GM19328 (cell line): ENCODE measurements at regions not wholly inside any gene's neighbourhood (a gene's known extent, or its start where the extent isn't known, plus 50 kb on each side); places are given as distances from the start of the nearest gene placed in this dataset.

Experiments used
- ATAC-seq: cut with Tn5 transposase; IDR thresholded peaks from one replicate; pipeline ENCODE4 v1.9.1; 2021; ENCODE audit warnings: mild to moderate bottlenecking, moderate library complexity; ENCODE audit not compliant: unreplicated experiment

- no peak for ATAC-seq
Observed at GRCh38 chr11:91822805-91823204, 401.8 kb upstream of the FAT3 start.

GRCh38 chr11:91820709-91821108 lies 403.9 kb upstream of the FAT3 start:
- no peak for ATAC-seq

DNA sequence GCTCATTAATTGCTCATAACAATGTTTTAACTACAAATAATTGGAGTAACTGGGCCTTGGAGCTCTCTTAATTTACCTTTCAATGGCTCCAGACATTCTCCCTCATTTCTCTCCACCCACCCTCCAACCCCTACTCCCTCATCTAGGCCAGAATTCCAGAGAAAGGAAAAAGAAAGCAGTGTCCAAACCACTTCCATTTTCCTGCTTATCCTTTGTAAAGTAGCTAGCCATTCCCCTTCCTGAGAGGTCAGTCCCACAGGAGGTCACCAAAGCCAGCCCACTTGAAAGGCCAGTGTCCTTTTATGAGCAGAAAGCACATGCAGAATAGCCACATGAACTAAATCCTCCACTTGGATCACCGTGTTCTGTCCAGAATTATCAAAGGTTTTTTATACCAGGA lies 404.8 kb upstream of the FAT3 start:
- ATAC-seq, result no peak

DNA sequence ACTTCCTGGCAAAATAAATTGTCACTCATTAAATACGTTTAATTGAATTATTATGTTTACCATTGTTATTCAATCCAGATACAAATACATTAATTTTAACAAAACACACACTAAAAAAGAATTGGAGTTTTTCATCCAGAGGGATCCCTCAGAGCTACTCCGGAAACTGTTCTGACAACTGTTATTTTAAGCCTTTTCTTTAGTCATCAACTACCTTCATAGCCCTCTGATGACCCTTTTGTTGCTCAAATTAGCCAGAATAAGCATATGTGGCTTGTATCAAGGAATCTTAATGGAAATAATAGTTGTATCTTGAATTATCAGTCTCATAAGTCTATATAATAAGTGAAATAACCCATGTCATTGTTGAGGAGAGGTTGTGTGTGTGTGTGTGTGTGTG lies 405.4 kb upstream of the FAT3 start:
- ATAC-seq, result no peak

DNA sequence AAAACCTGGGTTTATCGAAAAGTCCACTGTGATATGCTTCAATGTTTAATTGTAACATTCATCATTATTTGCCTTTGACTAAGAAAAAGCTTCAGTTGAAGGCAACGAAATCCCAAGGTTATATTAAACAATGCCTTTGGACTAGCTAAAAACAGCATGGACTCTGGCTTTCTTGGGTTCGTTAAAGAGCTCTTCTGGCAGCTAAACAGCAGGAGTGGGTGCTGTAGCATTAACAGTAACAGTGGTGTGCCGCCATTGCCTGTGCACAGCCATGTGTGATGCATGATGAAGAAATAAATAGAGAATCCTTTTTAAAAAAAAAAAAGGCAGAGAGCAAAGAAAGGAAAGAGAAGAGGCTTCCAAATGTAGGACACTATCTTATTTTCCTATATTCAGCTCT lies 406.6 kb upstream of the FAT3 start:
- ATAC-seq, result no peak

DNA sequence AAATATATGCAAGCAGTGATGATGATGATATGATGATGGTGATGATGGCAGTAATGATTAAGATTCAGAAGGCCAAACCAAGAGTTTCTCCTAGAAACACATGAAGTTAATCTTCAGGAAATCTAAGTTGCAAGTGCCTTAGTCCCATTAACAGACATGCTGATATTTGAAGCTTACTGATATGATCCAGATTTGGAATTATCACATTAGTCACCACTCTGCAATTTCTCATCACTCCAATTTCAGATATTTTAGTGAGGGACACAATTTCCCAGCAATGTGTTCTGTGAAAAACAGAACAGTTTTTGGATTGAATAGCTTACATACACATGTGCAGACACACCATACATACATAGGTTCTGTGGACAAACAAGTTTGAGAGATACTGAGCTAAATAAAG lies 411.4 kb upstream of the FAT3 start:
- ATAC-seq, result no peak

DNA sequence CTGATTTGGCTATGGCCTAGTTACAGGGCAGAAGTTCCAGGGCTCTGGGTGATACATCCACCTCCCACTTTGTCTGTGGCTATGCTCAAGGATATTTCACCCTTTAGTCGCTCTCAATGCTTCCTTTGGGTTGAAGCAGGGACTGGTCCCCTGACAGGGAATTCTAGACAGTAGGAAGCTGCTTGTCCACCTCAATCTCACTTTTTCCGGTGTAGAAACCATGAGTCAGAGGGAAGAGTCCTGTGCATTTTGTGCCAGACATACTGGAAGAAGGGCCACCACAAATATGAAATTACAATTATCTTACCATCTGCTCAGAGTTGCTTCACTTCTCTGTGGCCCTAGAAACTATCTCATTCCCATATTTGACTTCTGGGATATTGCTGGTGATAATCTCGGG lies 413.7 kb upstream of the FAT3 start:
- no peak for ATAC-seq

DNA sequence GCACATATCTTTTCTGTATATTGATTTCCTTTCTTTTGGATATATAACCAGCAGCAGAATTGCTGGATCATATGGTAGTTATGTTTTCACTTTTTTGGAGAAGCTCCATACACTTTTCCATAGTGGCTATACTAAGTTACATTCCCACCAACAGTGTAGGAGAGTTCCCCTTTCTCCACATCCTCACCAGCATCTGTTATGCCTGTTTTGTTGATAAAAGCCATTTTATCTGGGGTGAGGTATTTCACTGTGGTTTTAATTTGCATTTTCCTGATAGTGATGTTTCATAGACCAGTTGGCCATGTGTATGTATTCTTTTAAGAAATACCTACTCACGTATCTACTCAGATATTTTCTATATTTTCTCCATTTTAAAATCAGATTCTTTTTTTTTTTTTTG lies 419.3 kb upstream of the FAT3 start:
- no peak for ATAC-seq

- ATAC-seq, result no peak
Observed at GRCh38 chr11:91804042-91804441, 420.6 kb upstream of the FAT3 start.

DNA sequence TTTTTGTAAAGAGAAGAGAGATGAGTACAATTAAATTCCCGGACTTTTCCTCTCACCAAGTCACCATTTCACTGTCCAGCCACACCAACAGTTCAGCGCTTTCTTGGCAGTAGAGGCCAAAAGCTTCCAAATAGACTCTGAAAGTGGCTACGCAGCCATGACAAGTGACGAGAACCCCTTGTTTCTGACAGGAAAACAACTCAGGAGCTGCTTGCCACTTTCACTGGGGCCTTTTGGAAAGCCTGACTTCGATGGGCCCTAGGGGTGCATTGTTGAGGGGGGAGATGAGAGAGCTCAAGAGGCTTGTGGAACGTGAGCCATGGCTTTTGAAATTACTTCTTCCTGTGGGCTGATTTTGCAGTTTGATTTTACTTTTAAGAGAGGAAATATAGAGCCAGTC lies 422.1 kb upstream of the FAT3 start:
- ATAC-seq, result no peak

GRCh38 chr11:91800208-91800914 lies 424.3 kb upstream of the FAT3 start:
- no peak for ATAC-seq

- ATAC-seq, result no peak
Observed at GRCh38 chr11:91798240-91798639, 426.4 kb upstream of the FAT3 start.

DNA sequence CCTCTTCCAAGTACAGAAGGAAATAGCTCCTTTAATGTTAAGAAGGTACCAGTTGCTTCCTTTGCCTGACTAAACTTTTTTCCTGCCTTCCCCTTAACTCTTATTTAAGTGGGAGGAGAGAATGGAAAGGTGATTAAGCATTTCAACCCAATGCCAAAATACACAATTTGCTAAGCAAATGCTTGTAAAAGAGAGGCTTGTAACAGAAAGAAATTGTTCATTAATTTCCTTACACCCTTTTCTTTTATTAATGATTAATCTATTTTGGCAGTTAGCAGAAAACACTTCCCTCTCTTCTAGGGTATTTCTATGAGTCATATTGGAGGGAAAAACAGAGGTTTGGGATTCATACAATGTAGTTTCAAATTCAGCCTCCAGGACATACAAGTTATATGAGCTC lies 427.6 kb upstream of the FAT3 start:
- ATAC-seq, result no peak

DNA sequence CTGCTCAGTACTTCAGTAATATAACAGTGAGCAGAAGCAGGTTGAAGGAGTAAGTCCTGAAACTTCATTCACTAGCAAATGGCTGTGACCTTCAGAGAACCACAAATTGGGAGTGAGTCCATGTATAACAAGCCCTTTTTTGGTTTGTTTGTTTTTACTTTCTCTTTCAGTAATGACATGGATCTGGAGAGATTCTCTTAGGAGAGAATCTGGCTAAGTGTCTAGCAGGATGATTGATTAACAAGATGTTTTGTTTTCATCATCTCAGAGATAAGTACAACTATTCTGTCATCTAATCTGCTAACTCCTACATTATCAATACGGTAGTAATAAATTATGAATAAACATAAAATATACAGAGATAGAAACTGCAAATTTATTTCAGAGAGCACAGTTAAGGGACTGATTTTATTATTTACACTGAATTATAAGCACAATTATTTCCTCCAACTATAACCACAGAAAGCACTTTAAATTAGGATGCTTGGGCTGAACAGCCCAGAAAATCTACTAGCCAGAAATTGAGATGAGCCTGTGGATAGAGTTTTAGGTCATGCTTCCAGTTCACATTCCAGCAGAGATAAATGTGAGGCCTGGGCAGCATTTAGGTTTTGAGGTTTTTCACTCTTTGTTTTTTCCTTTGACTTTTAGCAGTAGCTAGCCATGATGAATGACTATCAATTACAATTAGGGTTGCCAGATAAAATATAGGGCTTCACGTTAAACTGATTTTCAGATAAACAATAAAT lies 429.3 kb upstream of the FAT3 start:
- no peak for ATAC-seq

- no peak for ATAC-seq
Observed at GRCh38 chr11:91794146-91794545, 430.5 kb upstream of the FAT3 start.

- no peak for ATAC-seq
Observed at GRCh38 chr11:91792779-91793262, 431.8 kb upstream of the FAT3 start.

GRCh38 chr11:91791171-91791468 lies 433.5 kb upstream of the FAT3 start:
- no peak for ATAC-seq

- no peak for ATAC-seq
Observed at GRCh38 chr11:91790346-91791170, 434.1 kb upstream of the FAT3 start.

- no peak for ATAC-seq
Observed at GRCh38 chr11:91788764-91789163, 435.9 kb upstream of the FAT3 start.

DNA sequence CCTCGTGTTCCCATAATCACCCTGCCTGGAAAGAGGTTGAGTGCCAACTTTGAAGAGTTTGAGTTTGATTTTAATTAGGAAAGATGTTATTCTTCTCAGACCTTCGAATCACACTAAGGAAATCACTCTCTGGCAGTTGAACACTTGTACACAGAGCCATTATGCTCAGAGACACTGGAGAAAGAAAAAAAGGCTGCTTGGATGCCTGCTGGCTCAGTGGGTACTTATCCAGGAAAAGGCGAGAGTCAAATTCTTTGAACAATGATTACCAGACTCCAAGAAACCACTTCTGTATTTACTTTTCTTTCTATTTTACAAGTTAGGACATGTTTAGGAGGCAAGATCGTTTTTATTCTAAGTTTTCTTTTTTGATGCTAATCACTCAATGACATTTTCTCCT lies 438.5 kb upstream of the FAT3 start:
- no peak for ATAC-seq

- ATAC-seq, result no peak
Observed at GRCh38 chr11:91783173-91783572, 441.4 kb upstream of the FAT3 start.

GRCh38 chr11:91778758-91779157 lies 445.9 kb upstream of the FAT3 start:
- ATAC-seq, result no peak
